ENCODE measurements at regions not wholly inside any gene's neighbourhood (a gene's known extent, or its start where the extent isn't known, plus 50 kb on each side); places are given as distances from the start of the nearest gene placed in this dataset.

DNA sequence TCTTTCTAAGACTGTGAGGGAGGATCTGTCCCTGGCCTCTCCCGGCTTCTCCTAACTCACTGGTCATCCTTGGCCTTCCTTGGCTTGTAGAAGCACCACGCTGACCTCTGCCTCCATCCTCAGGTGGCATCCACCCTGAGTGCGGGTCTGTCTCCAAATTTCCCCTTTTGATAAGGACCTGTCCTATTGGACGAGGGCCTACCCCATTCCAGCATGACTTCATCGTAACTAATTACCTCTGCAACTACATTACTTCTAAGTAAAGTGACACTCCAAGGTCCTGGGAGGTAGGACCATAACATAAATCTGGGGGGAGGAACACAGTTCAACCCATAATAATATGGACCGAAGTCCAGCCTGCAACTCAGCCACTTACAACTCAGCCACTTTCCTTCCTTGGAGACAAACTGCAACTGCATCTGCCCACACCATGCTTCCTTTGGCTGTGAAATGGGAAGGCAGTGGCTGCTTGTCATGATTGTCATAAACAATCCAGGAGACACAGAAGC is 229.6 kb upstream of the DIO3 start:
- no peak for DNase-seq (ENCODE audit: low read depth)

DNA sequence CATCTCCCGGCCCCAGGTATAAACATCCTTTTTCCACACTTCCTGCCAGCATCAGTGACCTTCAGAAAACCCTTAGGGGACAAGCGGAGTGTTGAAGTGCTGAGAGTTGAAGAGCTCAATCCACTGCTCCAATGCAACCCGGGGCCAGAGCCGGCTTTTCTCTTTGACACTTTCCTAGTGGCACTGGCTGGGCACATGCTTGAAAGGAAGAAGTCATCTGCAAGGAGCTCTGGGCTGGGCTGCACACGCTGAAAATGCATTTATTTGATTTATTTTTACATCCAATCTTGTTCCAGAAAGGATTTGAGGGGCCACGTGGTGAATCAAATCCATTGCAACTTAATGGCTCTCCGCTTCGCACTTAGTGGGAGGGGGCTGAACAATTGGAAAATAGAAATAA is 229.0 kb upstream of the DIO3 start:
- DNase-seq (ENCODE audit: low read depth): no peak

DNA sequence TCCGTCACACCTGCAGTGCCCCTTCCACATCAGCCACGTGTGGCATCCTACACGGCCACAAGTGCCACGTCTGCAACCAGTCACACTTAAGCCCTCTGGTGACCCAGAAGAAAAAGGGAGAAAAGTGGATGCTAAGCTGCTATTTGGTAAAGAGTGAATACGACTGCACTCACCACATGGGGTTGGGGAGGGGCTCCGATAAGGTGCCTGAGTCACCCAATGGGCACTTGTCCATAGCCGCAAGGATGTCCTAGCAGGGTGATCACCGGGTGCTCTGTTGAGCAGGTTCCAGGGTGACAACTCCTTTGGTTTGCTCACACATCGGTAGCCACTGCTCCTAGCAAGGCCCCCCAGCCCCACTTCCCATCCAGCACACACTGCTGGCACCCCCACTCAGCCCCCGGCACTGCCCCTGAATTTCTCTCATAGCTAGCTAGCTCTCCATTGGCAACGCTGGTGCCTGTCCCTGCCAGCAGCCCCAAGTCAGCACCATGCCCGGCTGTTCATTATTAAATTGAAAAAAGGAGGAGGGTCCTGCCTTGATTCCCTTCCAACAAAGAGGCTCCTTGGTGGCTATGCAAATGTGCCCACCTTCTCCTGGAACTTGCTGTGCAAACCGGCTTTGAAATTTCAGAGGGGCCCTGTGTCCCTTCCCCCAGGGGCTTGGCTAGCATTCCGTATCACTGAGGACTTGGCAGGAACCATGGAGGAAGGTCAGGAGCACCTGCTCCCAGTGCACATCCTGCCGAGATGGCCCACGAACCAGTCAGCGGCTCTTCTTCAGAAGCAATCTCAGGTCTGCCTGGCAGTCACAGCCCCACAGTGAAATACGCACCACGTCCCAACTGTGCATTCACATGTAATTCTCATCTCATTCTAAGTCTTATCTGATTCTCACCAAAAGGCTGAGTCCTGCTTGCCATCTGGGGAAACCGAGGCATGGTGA is 227.7 kb upstream of the DIO3 start:
- no peak for DNase-seq (ENCODE audit: low read depth)

DNA sequence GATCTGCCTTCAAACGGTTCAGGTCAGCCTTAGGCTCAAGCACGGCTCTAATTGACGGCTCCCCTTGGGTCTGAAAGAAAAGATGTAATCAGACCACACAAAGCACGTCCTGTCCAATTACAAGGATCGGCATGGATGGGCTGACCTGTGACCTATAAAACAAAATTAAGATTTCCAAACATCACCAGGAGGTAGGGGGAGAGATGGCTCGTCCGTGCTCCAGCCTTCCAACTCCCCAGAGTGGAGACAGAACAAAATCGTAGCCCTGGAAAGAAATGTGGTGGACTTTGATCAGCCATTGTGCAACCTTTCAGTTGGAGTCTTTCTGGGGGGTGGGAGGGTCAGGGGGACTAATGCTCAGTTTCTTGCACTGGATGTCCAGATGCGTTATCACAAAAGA is 226.6 kb upstream of the DIO3 start:
- no peak for DNase-seq (ENCODE audit: low read depth)

DNA sequence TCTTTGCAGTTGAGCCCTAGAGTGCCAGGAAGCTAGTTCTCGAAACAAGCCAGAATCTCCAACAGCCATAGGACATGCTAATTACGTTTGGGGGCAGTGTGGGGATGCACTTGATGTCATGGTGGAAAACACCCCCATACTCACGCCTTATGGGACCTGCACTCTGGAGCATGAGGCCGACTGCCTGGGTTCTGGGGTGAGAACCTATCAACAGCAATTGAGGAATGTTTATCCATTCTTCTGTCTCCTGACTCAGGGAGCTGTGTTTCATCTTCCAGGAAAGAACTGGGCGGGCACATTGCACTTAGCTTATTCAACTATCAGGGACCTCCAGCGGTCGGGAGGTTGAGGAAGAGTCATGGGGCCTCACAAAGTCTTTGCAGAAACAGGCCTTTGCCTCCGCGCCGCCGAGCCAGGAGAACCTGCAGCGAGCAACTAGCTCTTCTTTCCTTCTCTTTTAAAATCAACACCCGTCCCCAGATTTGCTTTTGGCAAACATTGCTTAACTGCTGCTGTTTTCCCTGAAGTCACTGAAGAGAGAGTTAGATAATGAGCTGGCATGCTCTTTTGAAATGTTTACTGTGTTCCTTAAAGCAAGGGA is 226.1 kb upstream of the DIO3 start:
- DNase-seq (ENCODE audit: low read depth): no peak

DNA sequence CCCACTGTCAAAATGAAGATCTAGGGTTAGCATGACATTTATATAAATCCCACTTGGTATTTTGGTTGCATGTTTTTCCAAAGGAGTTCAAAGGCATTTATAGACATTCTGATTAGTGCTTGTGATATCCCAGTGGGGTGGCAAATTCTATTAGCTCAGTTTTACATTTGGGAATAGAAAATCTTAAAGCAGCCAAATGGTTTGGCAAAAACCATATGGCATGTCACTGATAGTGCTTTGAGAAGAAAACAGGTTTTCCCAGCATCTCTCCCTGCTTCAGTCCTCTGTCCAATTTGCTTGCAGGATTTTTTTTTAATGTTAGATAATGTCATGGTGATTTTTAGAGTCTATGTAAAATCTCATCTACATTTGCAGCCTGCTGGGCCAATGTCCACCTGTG is 225.1 kb upstream of the DIO3 start:
- no peak for DNase-seq (ENCODE audit: low read depth)

DNA sequence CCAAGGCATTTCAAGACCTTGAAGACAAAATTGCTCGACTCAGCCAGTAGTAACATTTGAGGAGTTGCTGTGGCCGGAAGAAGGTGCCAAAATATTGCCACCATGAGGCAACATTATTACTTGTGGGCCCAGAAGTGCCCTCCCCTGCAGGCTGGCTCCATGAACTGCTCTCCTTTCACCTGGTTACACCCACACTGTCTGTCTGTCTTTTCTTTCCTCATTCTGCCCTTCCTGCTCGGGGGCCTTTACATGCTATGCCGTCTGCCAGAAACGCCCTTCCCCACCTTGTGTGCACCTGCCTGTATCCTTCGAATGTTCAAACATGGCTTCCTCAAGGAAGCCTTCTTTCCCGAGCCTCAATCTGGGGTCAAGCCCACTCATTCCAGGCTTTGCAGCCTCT is 224.2 kb upstream of the DIO3 start:
- no peak for DNase-seq (ENCODE audit: low read depth)

DNA sequence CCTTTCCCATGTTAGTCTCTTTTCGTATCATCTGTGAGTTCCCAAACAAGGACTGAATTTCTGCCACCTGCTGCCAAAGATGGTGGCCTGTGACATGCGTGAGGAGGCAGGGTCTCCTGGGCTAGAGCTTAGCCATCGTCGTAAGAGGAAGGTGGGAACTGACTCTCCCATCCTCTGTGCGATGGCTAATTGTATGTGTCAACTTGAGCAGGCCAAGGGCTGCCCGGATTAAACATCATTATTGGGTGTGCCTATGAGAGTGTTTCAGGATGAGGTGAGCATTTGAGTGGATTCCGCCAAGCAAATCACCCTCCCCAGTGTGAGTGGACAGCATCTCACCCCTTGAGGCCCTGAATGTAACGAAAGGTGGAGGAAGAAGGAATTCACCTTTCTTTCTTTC is 220.7 kb upstream of the DIO3 start:
- DNase-seq (ENCODE audit: low read depth): no peak

DNA sequence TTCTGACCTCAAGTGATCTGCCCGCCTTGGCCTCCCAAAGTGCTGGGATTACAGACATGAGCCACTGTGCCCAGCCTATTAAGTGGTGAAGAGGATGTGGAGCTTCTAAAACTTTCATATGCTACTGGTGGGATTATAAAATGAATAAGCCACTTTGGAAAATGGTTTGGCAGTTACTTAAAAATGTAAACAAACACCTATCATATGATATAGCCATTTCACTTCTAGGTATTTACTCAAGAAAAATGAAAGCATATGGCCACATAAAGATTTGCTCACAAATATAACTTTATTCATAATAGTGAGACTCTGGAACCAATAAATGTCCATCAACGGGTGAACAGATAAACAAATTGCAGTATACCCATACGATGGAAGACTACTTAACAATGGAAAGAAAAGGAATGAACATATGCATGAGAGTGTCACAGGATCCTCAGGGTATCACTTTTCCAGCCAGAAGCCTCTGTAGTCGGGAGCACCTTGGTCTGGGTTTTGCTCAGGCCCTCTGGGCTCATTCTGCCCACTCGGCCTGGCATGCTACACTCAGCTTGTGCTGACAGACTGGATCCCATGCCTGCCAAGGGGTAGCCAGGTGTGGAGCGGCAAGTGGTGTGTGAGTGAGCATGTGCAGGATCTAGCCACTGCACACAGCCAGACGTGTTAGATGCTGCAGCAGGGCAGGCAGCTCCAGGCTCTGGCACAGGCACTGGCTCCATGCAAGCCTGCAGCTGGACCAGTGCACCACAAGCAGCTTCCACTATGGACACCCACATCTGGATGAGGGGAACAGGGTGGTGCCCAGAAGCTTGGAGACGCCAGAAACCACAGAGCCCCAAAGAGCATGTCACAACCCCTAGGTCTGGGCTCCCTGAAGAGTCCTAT is 213.2 kb upstream of the DIO3 start:
- no peak for DNase-seq (ENCODE audit: low read depth)

DNA sequence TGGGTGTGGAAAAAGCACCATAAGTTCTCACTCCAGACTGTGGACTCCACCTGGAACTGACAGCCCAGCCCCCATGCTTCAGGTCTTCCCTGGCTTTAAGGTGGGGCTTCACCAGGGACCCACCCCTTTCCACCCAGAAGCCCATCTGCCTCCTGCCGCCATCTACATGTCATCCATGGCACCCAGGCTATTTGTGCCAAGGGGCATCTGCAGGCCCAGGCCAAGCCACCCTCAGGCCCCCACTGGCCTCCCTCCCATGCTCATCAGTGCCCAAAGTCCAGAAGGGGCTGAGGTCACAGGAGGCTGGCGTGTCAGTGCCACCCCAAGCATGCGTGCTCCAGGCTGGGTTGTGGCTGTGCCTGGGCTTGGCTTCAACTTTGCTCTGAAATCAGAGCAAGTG is 212.2 kb upstream of the DIO3 start:
- no peak for DNase-seq (ENCODE audit: low read depth)

DNA sequence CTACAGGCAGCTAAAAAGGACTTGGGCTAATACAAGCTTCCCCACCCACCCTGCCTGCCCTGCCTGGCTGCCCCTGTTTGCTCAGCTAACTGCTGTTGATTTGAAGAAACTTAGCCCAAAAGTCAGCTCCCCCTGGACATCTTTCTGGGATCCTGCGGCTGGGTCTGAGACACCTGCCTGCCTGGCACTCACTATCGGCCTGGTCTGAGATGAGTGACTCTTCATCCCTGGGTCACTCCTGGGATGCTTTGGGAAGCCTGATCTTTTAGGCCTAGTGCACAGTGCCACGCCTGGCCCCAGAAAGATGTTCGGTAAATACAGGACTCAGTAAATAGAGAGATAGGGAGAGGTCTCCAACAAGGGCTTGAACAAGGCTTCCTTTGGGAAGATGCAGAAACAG is 211.3 kb upstream of the DIO3 start:
- DNase-seq (ENCODE audit: low read depth): no peak

DNA sequence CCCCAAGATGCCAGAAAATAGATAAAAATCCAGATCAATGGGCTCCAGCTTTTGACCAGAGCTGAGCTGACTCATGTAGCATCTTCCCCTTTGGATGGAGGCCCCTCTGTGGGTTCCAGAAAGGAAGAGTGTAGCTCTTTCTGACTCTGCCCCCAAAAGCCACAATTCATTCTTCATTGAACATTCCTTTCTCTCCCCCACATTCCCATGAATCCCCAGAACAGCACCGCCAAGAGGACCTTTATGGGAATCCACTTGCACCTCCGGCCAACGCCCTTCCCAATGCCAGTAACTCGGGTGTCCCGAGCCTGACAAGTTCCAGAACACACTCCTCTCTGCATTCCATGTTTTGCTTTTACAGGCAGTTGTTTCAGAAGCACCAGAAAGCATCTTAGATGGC is 210.6 kb upstream of the DIO3 start:
- DNase-seq (ENCODE audit: low read depth): no peak

DNA sequence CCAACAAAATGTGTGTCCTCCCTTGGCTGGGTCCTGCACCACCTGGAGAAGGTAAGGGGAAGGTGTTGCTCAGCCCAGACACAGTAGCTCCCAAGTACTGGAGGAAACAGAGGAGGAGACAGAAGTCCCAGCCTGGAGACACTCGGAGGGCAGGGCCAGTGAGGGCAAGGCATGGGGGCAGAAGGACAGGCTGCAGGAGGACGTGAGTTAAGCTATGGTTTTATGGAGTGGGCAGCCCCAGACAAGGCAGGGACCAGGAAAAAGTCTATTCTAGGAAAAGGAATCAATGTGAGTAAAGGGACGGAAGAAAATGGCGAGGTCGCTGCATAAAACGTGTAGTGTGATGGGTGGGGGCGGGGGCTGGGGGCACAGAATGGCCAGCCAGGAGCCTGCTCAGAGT is 210.1 kb upstream of the DIO3 start:
- no peak for DNase-seq (ENCODE audit: low read depth)

DNA sequence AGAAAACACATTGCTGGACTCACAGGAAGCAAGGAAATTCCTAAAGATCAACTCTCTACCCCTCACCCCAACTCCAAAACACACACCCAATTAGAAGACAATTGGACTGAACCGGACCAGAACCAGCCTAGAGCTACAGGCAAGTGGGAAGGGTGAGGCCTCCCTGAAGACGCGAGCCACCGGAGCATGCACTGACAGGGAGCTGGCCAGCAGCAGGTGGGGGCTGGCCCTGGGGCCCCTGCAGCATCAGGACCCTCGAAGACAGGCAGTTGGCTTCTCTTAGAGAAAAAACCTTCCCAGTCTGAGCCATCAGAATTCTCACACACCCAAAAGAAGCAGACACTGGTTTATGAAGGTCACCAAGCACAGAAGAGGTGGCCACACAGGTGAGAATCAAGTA is 209.5 kb upstream of the DIO3 start:
- DNase-seq (ENCODE audit: low read depth): no peak

DNA sequence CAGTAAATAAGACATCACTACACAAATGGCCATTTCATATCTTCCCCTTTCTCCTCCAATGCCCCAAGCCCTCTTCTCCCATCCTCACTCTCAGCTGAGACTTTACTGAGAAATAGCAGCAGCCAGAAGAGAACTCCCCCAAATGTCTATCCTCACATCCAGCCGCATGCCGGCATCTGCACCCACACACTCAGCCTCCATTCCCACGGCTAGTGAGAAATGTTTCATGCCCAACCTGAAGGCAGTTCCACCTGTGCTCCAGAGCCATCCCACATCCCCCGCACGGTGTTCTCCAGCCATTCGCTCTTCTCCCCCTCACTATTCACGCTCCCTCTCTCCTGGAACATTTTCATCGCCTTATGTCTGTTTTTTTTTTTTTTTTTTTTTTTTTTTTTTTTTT is 208.7 kb upstream of the DIO3 start:
- no peak for DNase-seq (ENCODE audit: low read depth)

DNA sequence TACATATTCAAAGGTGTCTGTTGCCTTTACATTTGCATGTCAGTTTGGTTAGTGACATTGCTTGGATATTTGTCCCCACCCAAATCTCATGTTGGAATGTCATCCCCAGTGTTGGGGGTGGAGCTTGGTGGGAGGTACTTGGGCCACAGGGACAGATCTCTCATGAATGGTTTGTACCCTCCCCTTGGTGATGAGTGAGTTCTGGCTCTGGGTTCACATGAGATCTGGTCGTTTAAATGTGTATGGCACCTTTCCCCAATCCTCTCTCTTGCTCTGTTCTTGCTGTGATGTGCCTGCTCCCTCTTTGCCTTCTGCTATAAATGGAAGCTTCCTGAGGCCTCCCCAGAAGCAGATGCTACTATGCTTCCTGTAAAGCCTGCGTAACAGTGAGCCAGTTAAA is 207.9 kb upstream of the DIO3 start:
- no peak for DNase-seq (ENCODE audit: low read depth)

DNA sequence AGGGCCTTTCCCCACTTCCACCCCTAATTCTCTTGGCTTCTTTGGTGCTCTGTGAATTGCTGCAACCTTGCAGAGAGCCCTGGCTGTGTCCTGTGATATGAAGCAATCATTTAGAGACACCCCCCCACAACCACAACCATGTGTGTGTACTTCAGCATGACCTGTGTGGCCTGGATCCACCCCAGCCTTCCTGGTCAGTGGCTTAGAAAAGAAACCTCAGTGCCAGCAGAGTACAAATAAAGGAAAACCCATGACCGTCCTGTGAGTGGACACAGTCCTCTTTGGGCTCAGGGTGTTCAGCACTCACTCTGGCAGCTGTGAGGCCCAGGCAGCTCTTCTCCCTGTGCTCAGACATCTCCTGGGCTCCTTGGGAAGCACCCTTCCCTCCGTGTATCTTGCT is 206.6 kb upstream of the DIO3 start:
- DNase-seq (ENCODE audit: low read depth): no peak

DNA sequence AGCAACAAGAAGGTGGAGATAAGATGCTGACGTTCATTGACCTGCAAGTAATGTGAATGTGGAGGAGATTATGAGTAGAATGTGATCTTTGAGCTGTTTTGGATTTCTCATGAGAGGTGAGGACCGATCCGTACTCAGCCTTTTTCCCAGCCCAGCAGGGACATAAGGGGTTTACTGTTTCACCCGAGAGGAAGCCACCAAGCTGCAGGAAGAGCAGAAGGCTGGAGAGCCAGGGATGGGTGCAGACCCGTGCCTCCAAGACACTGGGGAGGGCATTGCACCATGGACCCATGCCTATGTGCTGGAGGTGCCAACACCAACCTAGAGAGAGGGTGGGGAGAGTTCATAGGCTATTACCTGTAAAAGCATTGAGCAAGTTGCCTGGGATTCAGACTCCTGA is 206.0 kb upstream of the DIO3 start:
- DNase-seq (ENCODE audit: low read depth): no peak

DNA sequence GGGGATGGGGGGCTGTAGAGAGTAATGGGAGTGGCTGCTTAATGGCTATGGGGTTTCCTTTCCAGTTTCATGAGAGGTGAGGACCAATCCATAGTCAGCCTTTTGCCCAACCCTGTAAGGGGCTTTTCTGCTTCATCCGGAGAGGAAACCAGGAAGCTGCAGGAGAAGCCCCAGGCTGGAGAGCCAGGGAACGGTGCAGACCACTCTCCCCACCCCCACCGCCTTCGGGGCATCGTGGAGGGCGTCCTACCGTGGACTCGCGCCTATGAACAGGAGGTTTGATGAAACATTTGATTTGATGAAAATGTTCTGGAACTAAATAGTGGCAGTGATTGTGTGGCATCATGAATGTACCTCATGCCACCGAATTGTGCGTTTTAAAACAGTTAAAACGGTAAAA is 204.3 kb upstream of the DIO3 start:
- DNase-seq (ENCODE audit: low read depth): no peak

DNA sequence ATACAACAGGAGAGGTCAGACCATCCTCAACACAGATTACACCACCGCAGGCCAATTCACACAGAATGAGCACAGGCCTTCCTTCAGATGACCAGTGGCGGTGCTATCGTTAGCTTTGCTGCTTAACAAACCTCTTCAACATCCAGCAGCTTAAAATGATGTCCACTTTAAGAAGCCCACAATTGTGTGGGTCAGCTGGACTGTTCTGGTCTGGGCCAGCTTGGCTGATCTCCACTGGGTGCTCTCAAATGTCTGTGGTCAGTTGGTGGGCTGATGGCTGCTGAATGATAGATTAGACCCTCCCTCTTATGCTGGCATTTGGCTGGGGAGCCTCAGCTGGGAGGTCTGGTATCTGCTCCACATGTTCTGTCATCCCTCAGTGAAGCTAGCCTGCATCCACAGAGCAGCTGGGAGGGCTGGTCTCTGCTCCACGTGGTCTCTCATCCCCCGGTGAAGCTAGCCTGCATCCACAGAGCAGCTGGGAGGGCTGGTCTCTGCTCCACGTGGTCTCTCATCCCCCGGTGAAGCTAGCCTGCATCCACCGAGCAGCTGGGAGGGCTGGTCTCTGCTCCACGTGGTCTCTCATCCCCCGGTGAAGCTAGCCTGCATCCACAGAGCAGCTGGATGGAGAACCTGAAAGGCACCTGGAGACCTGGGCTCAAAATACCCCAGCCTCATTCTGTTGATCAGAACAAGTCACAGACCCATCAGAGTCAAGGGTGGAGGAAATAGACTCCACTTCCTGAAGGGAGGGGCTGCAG is 203.6 kb upstream of the DIO3 start:
- no peak for DNase-seq (ENCODE audit: low read depth)

DNA sequence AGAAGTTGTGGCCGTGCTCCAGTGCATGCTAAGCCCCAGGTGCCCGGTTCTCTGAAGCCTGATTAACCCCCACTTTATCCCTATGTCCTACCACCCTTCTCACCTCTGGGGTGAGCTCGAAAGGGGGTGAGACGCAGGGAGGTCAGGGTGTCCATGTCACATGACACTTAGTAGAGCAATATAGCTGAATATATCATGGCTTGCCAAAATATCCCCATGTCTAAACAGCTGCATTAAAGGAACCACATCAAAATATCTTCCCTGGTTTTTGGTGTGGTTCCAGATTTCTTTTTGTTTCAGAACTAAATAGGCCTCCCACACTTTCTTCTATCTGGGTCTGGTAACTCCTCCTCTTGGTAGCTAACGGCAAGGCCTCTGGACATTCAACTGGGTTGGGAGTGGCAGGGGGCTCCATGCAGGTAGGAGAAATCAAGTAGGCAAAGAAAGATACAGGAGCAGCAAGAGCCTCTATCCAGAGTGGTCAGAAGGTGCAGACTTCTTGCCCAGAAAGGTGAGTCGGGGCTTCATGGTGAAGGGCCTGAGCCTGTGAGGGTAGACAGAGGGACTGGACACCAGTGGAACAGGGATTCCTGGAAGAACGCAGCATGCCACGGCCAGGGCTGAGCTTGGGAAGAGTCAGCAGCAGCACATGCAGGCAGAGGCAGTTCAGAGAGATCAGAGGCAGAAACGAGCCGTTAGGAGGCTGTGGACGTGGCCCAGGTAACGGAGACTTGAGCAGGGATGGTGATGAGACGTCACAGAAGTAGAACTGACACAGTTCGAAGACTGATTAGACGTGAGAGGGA is 202.8 kb upstream of the DIO3 start:
- DNase-seq (ENCODE audit: low read depth): no peak

All from stimulated activated CD8-positive, alpha-beta memory T cell treated with anti-CD3 and anti-CD28 coated beads, Interleukin-4, amount 100 ng/mL, for 24 hours (primary cell).